K562 (cell line): ENCODE measurements at regions not wholly inside any gene's neighbourhood (a gene's known extent, or its start where the extent isn't known, plus 50 kb on each side); places are given as distances from the start of the nearest gene placed in this dataset.

Source experiments
- ATAC-seq: fragments of 200-7000 bp; cut with Tn5 transposase; 3 replicates; pipeline ENCODE4 v1.9.1; 2020; ENCODE audit warnings: moderate library complexity
- BruUV-seq: library from RNA; stranded (reverse); fragments of 400-500 nt; replicated peaks from 2 replicates; lab custom pipeline; 2021; lab: Mats Ljungman, UMichigan
- CTCF ChIA-PET: fragments of 300-600 bp; formaldehyde crosslinking; extraction: SDS; loops from one replicate; lab custom pipeline; 2021; ENCODE audit warnings: low intra/inter-chr PET ratio; lab: Yijun Ruan, JAX
- POLR2A ChIA-PET: fragments of 300-600, 350-650 bp; sonication (Branson Sonifier 250); formaldehyde crosslinking; extraction: SDS; loops from one replicate; lab custom pipeline; 2021; ENCODE audit warnings: antibody characterized with exemption, inconsistent platforms; lab: Yijun Ruan, JAX
- DNase-seq, 4 experiments: peaks; one replicate each; pipeline versions ENCODE4 v3.0.0 to v3.0.0-alpha.2; 2011 to 2018; ENCODE audit warnings: low spot score in 3 of 4, mixed read lengths in 3 of 4; ENCODE audit errors: extremely low read depth in 1 of 4
- FAIRE-seq: peaks from 2 replicates; lab custom pipeline; 2011; peaks lifted over from hg19 to GRCh38; lab: Jason Lieb, UNC
- H2AFZ ChIP-seq: 2 replicates; pipeline ENCODE4 v1.6.0; 2011; ENCODE audit warnings: low read depth, low read length, control low read depth, inconsistent platforms
- H3K27ac ChIP-seq: fragments of 200-600 bp; 3 replicates; pipeline ENCODE4 v1.8.0; 2011; ENCODE audit warnings: low read depth, mild to moderate bottlenecking, control low read depth, inconsistent platforms, low read length, moderate library complexity, mixed read lengths; ENCODE audit errors: extremely low read depth
- H3K27me3 ChIP-seq, 2 experiments: fragments of 300-600 bp in 1 of 2; 2 replicates in 1 of 2; 3 replicates in 1 of 2; pipeline versions ENCODE4 v1.6.0 to v1.8.0; 2011; ENCODE audit warnings: inconsistent platforms in 2 of 2, low read length in 2 of 2, mild to moderate bottlenecking in 1 of 2, mixed read lengths in 1 of 2, moderate library complexity in 1 of 2; ENCODE audit not compliant: control insufficient read depth in 2 of 2, insufficient read depth in 2 of 2
- H3K36me3 ChIP-seq: fragments of 300-600 bp; 3 replicates; pipeline ENCODE4 v1.8.0; 2011; ENCODE audit warnings: mild to moderate bottlenecking, low read length, inconsistent platforms; ENCODE audit not compliant: control insufficient read depth, insufficient read depth
- H3K4me1 ChIP-seq, 2 experiments: fragments of 200-600 bp in 1 of 2; replicated peaks in 1 of 2; 2 replicates in 1 of 2; 3 replicates in 1 of 2; pipeline versions ENCODE4 v1.5.1 to v1.8.0; 2011; ENCODE audit warnings: inconsistent platforms in 2 of 2, low read length in 2 of 2, mild to moderate bottlenecking in 1 of 2, mixed read lengths in 1 of 2, moderate library complexity in 1 of 2; ENCODE audit not compliant: control insufficient read depth in 2 of 2, insufficient read depth in 2 of 2
- H3K4me2 ChIP-seq: 2 replicates; pipeline ENCODE4 v1.6.1; 2011; ENCODE audit warnings: low read length, control low read depth, inconsistent platforms, mixed read lengths; ENCODE audit not compliant: insufficient read depth
- H3K4me3 ChIP-seq: fragments of 200-600 bp; sonication (generic), shearing (Covaris generic); 2 replicates; pipeline ENCODE4 v1.5.1; 2016; ENCODE audit warnings: control low read depth, inconsistent platforms
- H3K79me2 ChIP-seq: fragments of 200-600 bp; 3 replicates; pipeline ENCODE4 v1.8.0; 2011; ENCODE audit warnings: low read length, inconsistent platforms; ENCODE audit not compliant: control insufficient read depth, insufficient read depth
- H3K9ac ChIP-seq, 2 experiments: 2 replicates each; pipeline versions ENCODE4 v1.6.0 to v1.6.1; 2011; ENCODE audit warnings: low read depth in 2 of 2, low read length in 2 of 2, control low read depth in 1 of 2, inconsistent platforms in 1 of 2, mild to moderate bottlenecking in 1 of 2, mixed read lengths in 1 of 2; ENCODE audit not compliant: insufficient read depth in 1 of 2
- H3K9me1 ChIP-seq: one replicate; pipeline ENCODE4 v1.6.0; 2011; ENCODE audit warnings: inconsistent platforms, mild to moderate bottlenecking, low read length, moderate library complexity; ENCODE audit not compliant: control insufficient read depth, insufficient read depth
- H3K9me3 ChIP-seq: replicated peaks from 2 replicates; pipeline ENCODE4 v1.5.1; 2011; ENCODE audit warnings: low read depth, low read length, inconsistent platforms; ENCODE audit not compliant: control insufficient read depth, insufficient read depth
- H4K20me1 ChIP-seq: replicated peaks from 2 replicates; pipeline ENCODE4 v1.6.1; 2011; ENCODE audit warnings: low read length, inconsistent platforms, mixed read lengths; ENCODE audit not compliant: control insufficient read depth, insufficient read depth
- ATF3 ChIP-seq, 2 experiments: fragments of 450-650 bp in 1 of 2; sonication (generic) in 1 of 2; formaldehyde crosslinking in 1 of 2; IDR thresholded peaks in 1 of 2; conservative IDR thresholded peaks in 1 of 2; 2 replicates each; pipeline versions ENCODE4 v1.6.1 to v1.8.1; 2016 to 2023; ENCODE audit warnings: mild to moderate bottlenecking in 2 of 2, moderate library complexity in 2 of 2, inconsistent platforms in 1 of 2, missing genetic modification reagents in 1 of 2
- OTX1 ChIP-seq: fragments of 450-650 bp; formaldehyde crosslinking; IDR thresholded peaks from 2 replicates; pipeline ENCODE4 v1.4.0; 2022; ENCODE audit warnings: mild to moderate bottlenecking
- SPI1 ChIP-seq: IDR thresholded peaks from 2 replicates; pipeline ENCODE4 v1.6.1; 2011; ENCODE audit warnings: low read depth, low read length, control low read depth, borderline replicate concordance
- SREBF1 ChIP-seq: fragments of 150-350 bp; IDR thresholded peaks from 2 replicates; pipeline ENCODE4 v1.6.1; 2014; ENCODE audit warnings: antibody characterized with exemption, low read depth, low read length, borderline replicate concordance
- TAF9B ChIP-seq: fragments of 450-650 bp; IDR thresholded peaks from 2 replicates; pipeline ENCODE4 v1.6.1; 2018; ENCODE audit warnings: mild to moderate bottlenecking; ENCODE audit not compliant: partially characterized antibody
- ZNF408 ChIP-seq: fragments of 250-450 bp; sonication (Bioruptor Pico); IDR thresholded peaks from 2 replicates; pipeline ENCODE4 v1.4.0; 2020; ENCODE audit warnings: low read depth, mild to moderate bottlenecking, moderate library complexity
- WGBS: fragments of 100-300 bp; shearing (Covaris generic); methylation state at CpG from one replicate; pipeline ENCODE4 v1.1.6; 2016; ENCODE audit warnings: low coverage, mixed read lengths; ENCODE audit not compliant: insufficient coverage; ENCODE audit errors: missing lambda C conversion rate; 5-methylcytosine and 5-hydroxymethylcytosine counted together
- in situ Hi-C: fragments of 300-500 bp; cut with MboI; formaldehyde crosslinking; loops from 4 replicates; pipeline ENCODE4 v1.15.0; 2018; ENCODE audit warnings: inconsistent platforms, mixed read lengths
- intact Hi-C: fragments of 100-400 bp; cut with micrococcal nuclease; formaldehyde crosslinking; loops from 2 replicates; pipeline ENCODE4 v1.14.2; 2022

GRCh38 chr20:62545271-62545670 lies 69.5 kb upstream of the GATA5 start:
- POLR2A ChIA-PET = interaction anchor here (0.6 to 2.1 kb wide), 2 partner anchors 10 to 11 kb away, joined by 4 to 8 read pairs; no protein-coding TSS in a partner anchor
- H3K4me3 ChIP-seq = no peak overlapping the region
- H3K36me3 ChIP-seq = no peaks in the 10 kb centered on the region
- no peak for DNase-seq
- peaks cover 4 to 24% of the 10 kb centered on the region in 2 experiments; a peak in 4 of 5 replicates for H3K27me3 ChIP-seq
- intact Hi-C loops (no loop called here), in situ Hi-C loops (no loop called here)
- no peak for ATAC-seq
- H3K9me3 ChIP-seq = peaks cover 5% of the 10 kb centered on the region; the same call in 1 of the 2 replicates
- H4K20me1 ChIP-seq = 0 out of 2 replicates have a peak, but pooled peaks cover 5% of the 10 kb centered on the region
- no peaks in the 10 kb centered on the region for H3K79me2 ChIP-seq
- no peak overlapping the region; a peak in 1 of 4 replicates for H3K9ac ChIP-seq
- no peak for FAIRE-seq
- H3K4me2 ChIP-seq = no peak overlapping the region
- H3K4me1 ChIP-seq = peaks cover 0 to 56% of the 10 kb centered on the region in 2 experiments; a peak in 2 of 5 replicates
- H2AFZ ChIP-seq = no peak overlapping the region
- WGBS = 57% methylated on average over 16 of the region's 17 CpGs
- no peak overlapping the region for H3K27ac ChIP-seq
- H3K9me1 ChIP-seq = no peaks in the 10 kb centered on the region
- TF ChIP-seq SPI1 (no peak), ZNF408 (CRISPR knock-in tag) (no peak), SREBF1 (no peak), ATF3 (IDR thresholded peaks at IDR 0.05) (no peak), ATF3 (CRISPR knock-in tag; conservative IDR thresholded peaks at IDR 0.05) (no peak), TAF9B (no peak), OTX1 (CRISPR knock-in tag) (no peak)
- no TSS peak for BruUV-seq
- CTCF ChIA-PET = no interaction called here
